ENCODE measurements at regions not wholly inside any gene's neighbourhood (a gene's known extent, or its start where the extent isn't known, plus 50 kb on each side); places are given as distances from the start of the nearest gene placed in this dataset.

DNA sequence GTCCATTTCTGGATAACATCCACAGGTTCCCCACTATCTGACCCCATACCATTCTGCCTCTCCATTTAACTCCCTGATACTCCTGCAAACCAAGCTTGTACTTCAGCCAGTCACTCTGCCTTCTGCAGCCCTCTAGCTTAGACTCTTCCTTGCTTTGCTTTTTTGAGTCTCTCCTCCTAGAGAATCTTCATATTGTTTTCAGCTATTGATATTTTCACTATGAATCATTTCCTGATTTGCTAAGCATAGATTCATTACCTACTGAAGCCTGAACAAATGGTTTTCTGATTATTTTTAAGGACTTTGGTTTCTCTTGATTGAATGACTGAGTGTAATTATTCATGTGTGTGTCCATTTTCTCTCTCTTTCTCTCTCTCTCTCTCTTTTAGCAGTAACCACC lies 2102.3 kb upstream of the CELF4 start:
- TF ChIP-seq CTCF (IDR thresholded peaks at IDR 0.05; ENCODE audit: low read length) (no peak), EZH2 (IDR thresholded peaks at IDR 0.05; ENCODE audit: borderline replicate concordance, low read length) (no peak)
